Stimulated activated CD4-positive, alpha-beta T cell treated with anti-CD3 and anti-CD28 coated beads, TNF-alpha, amount 100 ng/mL, for 4 hours (primary cell): ENCODE measurements at regions not wholly inside any gene's neighbourhood (a gene's known extent, or its start where the extent isn't known, plus 50 kb on each side); places are given as distances from the start of the nearest gene placed in this dataset.
"Not testable (repeated sequence)": the region's sequence is repeated elsewhere in the genome, so short reads cannot be mapped to it uniquely, and the experiment has no call there.

Experiments
- DNase-seq, 3 experiments: peaks; one replicate each; pipeline ENCODE4 v3.0.0-alpha.2; 2020; ENCODE audit warnings: low read depth in 3 of 3

DNA sequence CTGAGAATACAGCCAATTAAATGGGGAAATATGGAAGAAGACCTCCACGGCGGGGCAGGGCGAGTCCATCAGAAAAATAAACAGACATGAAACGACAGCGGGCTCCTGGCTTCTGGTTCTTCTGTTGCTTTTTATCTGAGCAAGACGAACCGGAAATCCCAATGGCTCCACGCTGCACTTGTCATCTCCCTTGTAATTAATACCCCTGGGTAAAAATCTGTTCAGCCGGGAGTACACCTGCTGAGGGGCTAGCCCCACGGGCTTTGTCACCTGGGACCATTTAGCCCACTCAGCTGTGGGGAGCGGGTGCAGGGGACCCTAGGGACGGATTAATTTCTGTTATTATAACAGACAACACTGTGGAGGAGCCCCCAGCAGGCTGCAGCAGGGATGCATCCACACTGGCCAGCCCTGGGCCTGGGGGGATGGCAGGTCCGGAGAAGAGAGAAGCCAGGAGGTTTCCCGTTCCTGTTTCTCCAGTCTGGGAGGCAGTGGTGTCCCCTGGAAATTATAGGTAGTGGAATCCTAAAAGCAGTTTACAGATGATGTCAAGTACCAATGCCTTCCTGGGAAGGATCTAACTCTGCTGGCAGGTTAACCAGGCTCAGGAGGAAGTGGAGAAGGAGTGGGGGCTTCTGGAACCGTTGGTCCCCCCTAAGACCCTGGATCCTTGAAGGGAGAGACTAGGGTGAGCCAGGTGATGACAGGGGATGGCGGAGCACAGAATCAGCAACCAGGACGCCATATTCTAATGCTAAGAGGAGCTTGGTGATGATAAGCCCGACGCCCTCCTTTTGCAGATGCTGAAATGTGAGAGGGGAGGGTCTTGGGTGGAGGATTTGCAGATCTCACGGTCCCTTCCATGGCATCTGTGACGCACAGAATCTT, 566.1 kb downstream of the PTPRU start:
- no peak for DNase-seq

DNA sequence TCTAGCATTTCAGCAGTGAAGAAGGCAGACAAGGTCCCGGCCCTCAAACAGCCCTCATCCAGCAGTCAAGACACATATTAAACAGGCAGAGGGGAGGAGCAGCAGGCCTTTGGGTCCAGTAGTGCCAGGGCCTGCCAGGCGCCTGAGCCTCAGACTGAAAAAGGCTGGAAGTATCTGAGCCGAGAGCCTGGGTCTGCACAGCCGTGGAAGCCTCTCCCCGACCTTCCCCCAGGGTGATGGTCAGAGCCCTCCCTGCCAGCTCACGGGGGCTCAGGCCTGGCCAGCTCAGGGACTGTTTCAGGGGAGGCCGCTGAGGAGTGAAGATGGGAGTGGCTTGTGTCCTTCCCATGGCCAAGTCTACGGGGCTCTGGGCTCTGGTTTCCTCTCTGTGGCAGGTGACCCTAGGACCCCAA, 565.2 kb downstream of the PTPRU start:
- DNase-seq = no peak

DNA sequence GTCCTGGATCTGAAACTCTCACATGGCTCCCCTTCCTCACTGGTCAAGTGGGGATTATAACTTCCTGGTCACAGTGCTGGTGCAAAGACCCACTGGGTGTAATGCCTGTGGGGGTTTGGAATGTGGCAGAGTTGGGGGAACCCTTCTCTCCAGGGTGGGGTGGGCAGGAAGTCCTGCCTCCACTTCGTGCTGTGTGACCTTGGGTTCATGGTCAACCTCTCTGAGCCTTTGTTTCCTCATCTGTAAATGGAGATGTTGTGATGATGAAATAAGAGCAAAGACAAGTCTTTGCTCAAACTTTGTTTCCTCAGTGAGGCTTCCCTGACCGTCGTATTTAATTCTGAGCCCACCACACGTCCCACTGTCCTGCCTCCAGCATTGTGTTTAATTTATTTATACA, 564.7 kb downstream of the PTPRU start:
- DNase-seq = no peak

DNA sequence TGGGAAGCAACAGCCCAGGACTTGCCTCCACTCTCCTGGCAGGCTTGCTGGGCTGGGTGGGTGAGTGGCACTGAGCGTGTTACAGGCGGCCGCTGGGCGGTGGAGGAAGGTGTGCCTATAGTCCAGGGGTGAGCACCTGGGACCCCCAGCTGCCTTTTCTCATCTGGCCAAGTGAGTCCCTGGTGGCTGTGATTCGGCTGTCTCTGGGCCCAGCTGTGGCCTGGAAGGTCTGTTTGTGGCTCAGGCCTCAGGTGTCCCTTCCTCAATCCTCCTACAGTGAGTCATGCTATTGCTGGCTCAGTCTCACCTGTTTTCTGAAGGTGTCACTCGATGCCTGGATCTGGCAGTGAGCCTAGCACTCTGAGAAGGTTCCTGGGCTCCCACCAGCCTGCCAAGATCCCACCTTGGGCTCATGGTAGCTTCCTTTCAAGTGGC, 564.2 kb downstream of the PTPRU start:
- no peak for DNase-seq

DNA sequence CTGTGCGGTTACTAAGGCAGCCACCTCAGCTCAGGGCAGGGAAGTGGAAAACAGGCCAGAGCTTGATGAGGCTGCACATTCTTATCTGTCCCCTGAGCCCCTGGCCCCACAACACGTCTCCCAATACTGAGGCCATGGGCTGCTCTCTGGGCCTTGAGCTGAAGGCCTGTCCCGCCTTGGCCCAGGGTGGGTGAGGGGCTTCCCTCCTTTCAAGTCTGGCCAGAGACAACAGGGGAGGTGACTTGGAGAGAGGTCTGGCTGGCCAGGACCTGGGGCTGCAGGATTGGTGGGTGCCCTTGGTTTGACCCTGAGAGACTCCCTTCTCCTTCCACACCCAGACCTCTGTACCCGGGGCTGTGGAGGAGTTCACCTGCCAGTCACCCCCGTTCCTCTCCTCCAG, 563.8 kb downstream of the PTPRU start:
- DNase-seq = no peak

DNA sequence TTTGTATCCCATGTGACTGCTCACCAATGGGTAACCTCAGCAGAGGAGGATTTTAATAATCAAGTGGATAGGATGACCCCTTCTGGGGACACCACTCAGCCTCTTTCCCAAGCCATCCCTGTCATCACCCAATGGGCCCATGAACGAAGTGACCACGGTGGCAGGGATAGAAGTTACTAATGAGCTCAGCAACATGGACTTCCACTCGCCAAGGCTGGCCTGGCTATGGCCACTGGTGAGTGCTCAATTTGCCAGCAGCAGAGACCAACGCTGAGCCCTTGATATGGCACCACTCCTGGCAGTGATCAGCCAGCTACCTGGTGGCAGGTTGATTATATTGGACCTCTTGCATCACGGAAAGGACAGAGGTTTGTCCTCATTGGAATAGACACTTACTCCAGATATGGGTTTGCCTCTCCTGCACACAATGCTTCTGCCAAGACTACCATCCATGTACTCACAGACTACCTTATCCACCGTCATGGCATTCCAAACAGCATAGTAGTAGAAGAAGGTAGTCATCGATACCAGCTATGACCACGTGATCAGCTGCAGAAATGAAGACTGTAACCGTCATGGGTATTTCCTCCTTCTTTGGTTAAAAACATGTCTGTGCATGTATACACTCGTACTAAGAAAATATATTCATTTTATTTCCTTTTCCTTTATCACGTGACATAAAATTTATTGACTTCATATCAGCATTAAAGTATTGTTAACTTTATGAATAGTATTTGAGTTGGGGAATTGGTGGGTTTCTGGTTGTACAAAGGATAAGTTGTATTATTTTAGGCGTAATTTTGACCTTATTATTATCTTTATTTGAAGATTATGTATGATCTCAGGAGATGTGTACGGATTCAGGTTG, 562.6 kb downstream of the PTPRU start:
- DNase-seq = no peak

DNA sequence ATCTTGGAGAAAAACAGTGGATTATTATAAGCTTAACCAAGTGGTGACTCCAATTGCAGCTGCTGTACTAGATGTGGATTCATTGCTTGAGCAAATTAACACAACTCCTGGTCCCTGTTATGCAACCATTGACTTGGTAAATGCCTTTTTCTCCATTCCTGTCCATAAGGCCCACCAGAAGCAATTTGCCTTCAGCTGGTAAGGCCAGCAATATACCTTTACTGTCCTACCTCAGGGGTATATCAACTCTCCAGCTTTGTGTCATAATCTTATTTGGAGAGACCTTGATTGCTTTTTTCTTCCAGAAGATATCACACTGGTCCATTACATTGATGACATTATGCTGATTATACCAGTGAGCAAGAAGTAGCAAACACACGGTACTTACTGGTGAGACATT, 560.8 kb downstream of the PTPRU start:
- DNase-seq = not testable (repeated sequence)

DNA sequence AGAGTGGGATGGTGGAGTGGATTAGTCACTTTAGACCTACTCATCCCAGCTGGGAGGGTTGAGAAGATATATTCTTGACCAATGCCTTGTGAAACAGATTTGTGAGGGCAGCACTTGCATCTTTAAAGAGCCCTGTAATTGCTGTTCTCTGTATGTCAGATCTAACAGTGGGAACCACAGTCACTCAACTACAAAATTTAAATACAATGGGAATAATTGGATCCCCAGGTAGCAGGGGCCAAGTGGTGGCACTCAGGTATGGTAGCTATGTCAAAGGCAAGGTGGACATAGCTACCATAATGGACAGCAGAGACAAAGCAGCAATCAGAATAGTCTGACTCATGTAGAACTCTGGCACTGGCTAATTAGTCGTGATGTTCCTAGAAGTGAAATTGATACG, 559.6 kb downstream of the PTPRU start:
- not testable (repeated sequence) for DNase-seq

DNA sequence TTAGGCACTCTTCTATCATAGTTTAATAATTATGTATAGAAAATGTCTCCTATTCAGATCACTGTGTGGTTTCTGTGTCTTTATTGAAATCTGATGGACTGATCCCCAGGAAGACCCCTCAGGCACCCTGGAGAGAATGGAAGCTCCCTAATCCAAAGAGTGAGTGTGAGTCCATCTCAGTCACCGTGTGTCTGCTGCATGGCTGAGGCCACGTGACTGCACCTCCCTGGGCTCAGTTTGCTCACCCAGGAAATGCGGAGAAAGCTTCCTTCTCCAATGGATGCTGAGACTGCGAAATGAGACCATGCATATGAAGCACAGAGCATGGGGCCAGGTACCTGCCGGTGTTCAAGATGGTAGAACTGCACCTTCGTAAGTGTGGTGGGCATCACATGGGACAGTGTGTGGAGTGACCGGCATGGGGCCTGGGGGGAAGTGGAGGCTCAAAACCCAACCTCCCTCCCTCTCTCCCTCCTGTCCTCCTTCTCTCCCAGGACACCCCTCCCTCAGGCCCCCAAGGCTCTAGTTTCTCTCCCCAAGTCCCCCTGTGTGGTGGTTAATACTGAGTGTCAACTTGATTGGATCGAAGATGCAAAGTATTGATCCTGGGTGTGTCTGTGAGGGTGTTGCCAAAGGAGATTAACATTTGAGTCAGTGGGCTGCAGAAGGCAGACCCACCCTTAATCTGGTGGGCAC, 557.5 kb downstream of the PTPRU start:
- DNase-seq = no peak

DNA sequence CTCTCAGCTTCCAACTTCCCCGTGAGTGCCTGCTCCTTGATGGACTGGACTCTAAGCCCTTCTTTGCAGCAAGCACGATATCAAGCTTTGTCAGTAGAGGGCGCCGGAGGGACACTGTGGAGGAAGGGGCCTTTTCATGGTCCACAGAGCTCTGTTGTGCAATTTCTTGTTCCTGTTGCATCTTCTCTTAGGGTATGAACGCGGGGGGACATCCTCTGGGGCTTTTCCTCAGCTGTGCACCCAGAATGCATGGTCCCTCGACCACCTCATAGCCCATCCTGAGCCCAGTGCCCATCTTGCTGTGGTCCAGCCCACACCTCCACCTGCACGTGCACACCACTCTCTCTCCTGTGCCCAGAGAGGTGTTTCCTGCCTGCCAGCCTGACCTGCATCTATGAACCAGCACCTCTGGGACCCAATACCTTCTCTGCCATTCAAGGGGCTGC, 556.8 kb downstream of the PTPRU start:
- no peak for DNase-seq

DNA sequence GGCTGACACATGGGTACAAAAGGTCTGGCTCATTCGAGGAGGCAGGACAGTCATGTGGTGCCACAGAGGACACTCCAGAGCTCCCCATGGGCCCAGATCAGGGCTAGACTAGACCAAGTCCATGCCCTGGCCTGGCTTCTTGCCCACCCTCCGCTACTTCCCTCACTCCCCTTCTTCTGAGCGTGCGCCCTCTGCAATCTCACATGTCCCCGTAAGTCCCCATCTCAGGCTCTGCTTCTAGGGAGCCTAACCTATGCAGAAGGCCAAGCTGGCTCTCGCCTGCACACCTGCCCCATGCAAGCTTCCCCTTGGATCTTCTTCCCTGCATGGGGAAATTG, 553.6 kb downstream of the PTPRU start:
- DNase-seq = no peak

DNA sequence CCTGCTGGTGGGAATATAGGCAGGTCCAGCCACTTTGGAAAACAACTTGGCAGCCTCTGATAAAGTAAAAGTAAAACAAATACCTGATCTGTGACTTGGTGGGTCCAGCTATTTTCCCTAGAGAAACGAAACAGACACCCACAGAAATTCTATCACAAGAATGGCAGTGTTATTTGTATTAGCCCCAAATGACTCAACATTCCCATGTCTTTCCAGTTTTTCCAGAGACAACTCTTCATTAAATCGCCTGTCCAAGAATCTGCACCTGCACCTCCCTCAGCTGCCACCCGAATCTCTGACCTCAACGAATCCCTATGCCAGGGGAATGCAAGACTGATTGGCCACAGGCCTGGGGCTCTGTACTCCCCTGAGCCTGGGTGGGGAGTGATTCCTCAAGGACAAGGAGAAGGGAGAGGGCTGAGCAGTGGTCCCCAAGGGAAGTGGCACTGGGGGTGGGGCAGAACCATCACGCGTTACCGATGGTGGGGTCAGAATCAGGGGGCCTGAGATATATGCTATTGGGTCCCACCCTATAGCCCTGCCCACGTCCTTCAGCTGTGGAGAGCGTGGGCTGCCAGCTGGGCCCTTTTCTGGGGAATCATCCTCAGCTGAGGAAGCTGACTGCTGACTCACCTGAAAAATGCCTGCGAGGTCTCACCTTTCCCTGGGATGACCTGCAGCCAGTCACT, 553.0 kb downstream of the PTPRU start:
- no peak for DNase-seq

DNA sequence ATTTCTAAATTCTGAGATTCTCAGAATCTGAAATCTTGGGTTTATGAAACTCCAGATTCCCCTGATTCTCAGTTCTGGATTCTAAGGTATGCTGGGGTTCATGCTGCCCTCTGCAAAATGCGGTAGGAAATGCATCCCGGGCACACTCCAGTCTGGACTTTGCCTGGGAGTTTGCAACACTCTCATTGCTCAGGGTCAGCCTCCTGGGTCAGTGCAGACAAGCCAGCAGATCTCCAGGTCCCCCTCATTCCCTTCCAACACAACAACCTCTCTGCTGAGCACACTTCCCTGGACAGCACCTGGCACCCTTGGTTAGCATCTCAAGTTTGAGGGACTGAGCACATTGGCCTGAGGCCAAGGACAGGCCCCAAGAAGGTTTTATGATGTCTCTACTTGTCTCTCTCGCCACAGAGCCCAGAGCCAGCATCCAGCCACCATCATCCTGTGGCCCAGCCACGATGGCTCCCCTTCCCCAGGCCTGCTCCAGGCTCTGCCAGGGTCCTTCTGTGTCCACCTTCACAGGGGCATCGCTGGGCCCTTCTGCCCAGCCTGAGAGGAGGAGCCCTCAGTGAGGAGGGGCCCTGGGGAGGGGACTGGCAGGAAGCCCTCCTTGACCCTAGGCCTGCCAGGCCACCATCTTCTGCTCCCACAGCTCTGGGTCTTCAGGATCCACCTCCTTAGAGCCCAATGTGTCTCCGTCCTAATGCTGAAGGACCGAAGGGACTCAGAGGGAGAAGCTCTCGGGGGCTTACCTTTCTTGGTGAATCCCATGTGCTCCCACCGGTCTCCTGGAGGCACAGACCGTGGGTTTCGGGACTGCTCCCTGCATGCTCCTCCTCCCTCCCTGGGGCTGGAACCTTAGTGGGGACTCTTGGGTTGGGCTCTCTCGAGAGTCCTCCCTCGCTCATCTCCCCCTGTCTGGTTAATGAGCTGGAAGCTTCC, 550.7 kb downstream of the PTPRU start:
- DNase-seq = no peak

DNA sequence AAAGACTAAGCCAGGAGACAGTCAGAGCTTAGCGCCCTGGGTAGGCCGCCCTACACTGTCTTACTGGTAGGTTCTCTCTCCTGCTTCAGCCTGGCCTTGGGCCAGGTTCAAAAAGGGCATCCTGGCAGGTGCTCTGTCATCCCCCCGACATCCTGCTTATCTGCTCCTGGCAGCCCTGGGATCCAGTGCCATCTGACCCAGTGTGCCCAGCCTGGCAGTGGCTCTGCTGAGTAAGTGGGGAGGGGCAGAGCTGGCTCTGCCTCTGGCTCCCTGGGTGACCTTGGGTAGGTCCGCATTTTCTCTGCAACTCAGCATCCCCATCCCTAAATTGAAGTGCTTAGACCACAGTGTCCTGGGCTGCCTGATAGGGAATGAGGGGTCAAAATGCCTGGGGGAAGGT, 549.9 kb downstream of the PTPRU start:
- DNase-seq = no peak

DNA sequence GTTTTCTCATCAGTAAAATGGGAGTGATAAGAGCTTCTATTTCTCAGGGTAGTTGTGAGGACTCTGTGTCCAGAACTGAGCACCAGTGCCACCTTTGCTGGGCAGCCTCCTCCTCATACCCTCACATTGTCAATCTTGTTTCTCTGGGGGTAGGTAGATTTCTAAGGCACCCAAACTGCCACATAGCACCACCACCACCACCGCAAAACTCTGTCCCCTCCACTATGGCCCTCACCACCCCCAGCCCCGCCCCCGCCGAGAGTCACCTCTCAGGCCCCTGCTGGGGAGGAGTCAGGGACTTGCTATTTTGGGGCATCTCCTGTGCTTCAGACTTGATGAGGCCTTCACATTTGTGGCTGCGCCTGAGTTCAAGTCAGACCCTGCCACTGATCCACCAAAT, 549.2 kb downstream of the PTPRU start:
- no peak for DNase-seq

DNA sequence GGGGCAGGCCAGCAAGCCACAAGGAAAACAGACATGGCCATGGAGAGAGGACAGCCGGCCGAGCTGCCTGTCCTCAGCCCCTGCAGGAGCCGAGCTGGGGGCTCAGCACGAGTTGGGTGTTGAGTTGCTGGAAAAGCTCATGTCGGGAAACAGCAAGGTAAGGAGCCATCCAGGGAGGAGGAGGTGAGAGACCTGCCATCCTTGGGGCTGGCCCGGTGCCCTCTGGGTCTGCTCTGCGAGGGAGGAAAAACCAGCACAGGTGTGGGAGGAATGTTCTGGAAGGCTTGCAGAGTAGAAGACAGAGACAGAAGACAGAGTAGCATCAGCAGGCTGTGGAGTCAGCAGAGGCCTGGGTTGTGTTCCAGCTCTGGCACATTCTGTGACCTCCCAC, 548.8 kb downstream of the PTPRU start:
- no peak for DNase-seq

DNA sequence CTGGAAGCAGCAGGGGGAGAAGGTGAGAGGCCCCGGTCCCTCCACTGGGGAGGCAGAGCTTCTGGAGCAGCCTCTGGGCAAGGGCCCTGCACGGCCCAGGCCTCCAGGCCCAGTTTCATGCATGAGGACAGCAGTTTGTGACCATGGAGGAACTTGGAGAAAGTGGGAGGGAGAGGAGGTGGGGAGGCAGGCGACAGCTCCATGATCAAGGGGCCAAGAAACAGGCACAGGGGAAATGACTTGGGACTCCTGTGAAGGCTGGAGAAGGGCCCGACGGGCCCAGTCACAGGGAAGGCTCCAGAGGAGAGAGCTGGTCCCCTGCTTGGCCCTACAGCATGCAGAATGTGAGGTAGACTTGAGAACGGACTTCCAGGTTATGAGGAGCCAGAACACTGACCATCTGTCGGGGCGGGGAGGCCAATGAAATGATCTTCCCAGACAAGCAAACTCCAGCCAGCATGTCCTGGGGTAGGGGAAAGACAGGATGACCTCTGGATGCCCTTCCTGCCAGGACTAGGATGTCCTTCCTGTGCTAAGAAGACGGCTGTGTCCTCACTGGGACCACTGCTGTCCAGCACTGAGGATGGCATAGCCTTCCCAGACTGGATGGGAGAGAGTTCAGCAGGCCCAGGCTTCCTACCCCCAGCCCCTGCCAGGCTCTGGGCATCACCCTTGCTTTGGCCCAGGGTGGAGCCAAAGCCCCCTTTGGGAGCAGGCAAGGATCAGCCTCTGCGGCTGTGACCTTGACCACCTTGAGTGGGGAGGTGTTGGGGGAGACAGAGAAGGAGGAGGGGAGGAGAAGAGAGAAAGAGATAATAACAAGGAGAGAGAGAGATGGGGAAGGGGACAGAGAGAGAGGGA, 548.2 kb downstream of the PTPRU start:
- no peak for DNase-seq

DNA sequence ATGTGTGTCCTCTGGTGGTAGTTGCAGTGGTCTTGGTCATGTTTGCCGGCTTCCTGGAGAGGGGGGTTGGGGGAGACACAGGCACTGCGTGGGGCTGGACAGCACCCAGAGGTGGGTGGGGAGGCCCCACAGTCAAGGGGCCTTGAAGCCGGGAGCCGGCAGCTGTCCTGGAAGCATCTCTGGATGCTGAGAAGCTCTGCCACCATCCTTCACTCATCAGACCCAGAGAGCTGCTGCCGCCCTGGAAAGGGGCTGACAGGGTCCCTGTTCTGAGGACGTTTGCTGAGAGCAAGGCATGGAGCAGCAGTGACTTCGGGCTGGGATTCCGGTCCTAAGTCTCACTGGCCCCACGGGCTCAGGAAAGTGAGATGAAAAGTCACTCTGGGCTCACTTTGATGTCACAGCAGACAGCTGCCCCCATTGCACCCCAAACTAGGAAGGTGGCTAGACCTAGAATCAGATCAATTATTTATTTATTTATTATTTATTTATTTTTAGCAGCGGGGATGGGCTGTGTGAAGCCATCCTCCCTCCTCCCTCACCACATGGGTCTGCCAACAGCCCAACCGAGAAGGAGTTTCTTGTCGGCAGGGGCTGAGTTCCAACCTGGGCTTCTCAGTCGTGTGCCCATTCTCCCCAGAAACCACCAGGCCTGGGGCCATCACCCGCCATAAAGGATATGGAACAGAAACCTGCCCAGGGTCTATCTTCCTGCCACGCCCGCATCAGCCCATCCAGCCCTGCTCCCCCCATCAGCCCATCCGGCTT, 547.4 kb downstream of the PTPRU start:
- DNase-seq = no peak
